ENCODE measurements at regions not wholly inside any gene's neighbourhood (a gene's known extent, or its start where the extent isn't known, plus 50 kb on each side); places are given as distances from the start of the nearest gene placed in this dataset.
"Not testable (repeated sequence)": the region's sequence is repeated elsewhere in the genome, so short reads cannot be mapped to it uniquely, and the experiment has no call there.

- DNase-seq (ENCODE audit: low read depth): no peak
Observed at GRCh38 chr10:57960406-57960805, 307.3 kb downstream of the IPMK start.

GRCh38 chr10:57959318-57960006, 308.2 kb downstream of the IPMK start:
- no peak for DNase-seq (ENCODE audit: low read depth)

- DNase-seq (ENCODE audit: low read depth): no peak
Observed at GRCh38 chr10:57955076-57955475, 312.6 kb downstream of the IPMK start.

- DNase-seq (ENCODE audit: low read depth): no peak
Observed at GRCh38 chr10:57952741-57953140, 315.0 kb downstream of the IPMK start.

- DNase-seq (ENCODE audit: low read depth): no peak
Observed at GRCh38 chr10:57950442-57950974, 317.2 kb downstream of the IPMK start.

- DNase-seq (ENCODE audit: low read depth): no peak
Observed at GRCh38 chr10:57948796-57949195, 318.9 kb downstream of the IPMK start.

- DNase-seq (ENCODE audit: low read depth): no peak
Observed at GRCh38 chr10:57946833-57947232, 320.9 kb downstream of the IPMK start.

GRCh38 chr10:57943701-57944100, 324.0 kb downstream of the IPMK start:
- no peak for DNase-seq (ENCODE audit: low read depth)

- no peak for DNase-seq (ENCODE audit: low read depth)
Observed at GRCh38 chr10:57925045-57925444, 342.6 kb downstream of the IPMK start.

GRCh38 chr10:57921140-57921539, 346.6 kb downstream of the IPMK start:
- no peak for DNase-seq (ENCODE audit: low read depth)

- DNase-seq (ENCODE audit: low read depth): no peak
Observed at GRCh38 chr10:57919864-57920263, 347.8 kb downstream of the IPMK start.

- DNase-seq (ENCODE audit: low read depth): no peak
Observed at GRCh38 chr10:57917019-57917418, 350.7 kb downstream of the IPMK start.

- peak; percentile 8 for DNase-seq (ENCODE audit: low read depth)
Observed at GRCh38 chr10:57905861-57906260, 361.8 kb downstream of the IPMK start.

- peak; percentile 5 for DNase-seq (ENCODE audit: low read depth)
Observed at GRCh38 chr10:57905010-57905409, 362.7 kb downstream of the IPMK start.

- DNase-seq (ENCODE audit: low read depth): no peak
Observed at GRCh38 chr10:57898231-57898630, 369.5 kb downstream of the IPMK start.

GRCh38 chr10:57897611-57898010, 370.1 kb downstream of the IPMK start:
- DNase-seq (ENCODE audit: low read depth): no peak

- no peak for DNase-seq (ENCODE audit: low read depth)
Observed at GRCh38 chr10:57894361-57894760, 373.3 kb downstream of the IPMK start.

GRCh38 chr10:57891201-57892006, 376.3 kb downstream of the IPMK start:
- DNase-seq (ENCODE audit: low read depth): no peak

- DNase-seq (ENCODE audit: low read depth): no peak
Observed at GRCh38 chr10:57890691-57891090, 377.0 kb downstream of the IPMK start.

- not testable (repeated sequence) for DNase-seq (ENCODE audit: low read depth)
Observed at GRCh38 chr10:57885618-57885968, 382.1 kb downstream of the IPMK start.

- DNase-seq (ENCODE audit: low read depth): no peak
Observed at GRCh38 chr10:57884965-57885617, 382.6 kb downstream of the IPMK start.

- DNase-seq (ENCODE audit: low read depth): no peak
Observed at GRCh38 chr10:57884407-57884806, 383.3 kb downstream of the IPMK start.
